B cell (primary cell): ENCODE measurements at regions not wholly inside any gene's neighbourhood (a gene's known extent, or its start where the extent isn't known, plus 50 kb on each side); places are given as distances from the start of the nearest gene placed in this dataset.

Source experiments
- ATAC-seq: fragments of 200-7000 bp; cut with Tn5 transposase; one replicate; pipeline ENCODE4 v1.10.0; 2021; ENCODE audit warnings: low read depth, mild to moderate bottlenecking, moderate number of reproducible peaks, moderate library complexity
- CTCF ChIA-PET: fragments of 350-600 bp; sonication (Branson Sonifier 250); formaldehyde crosslinking; loops from one replicate; lab custom pipeline; 2021; ENCODE audit warnings: antibody characterized with exemption, inconsistent platforms; lab: Charles Lee
- POLR2A ChIA-PET: fragments of 350-600 bp; sonication (Branson Sonifier 250); formaldehyde crosslinking; loops from one replicate; lab custom pipeline; 2021; ENCODE audit warnings: antibody characterized with exemption; lab: Charles Lee
- DNase-seq: peaks from one replicate; pipeline ENCODE4 v3.0.0; 2013
- H2AFZ ChIP-seq: 2 replicates; pipeline ENCODE4 v1.6.1; 2012; ENCODE audit warnings: mild to moderate bottlenecking, low read depth, low read length; ENCODE audit not compliant: insufficient read depth, poor library complexity, severe bottlenecking
- H3K27ac ChIP-seq, 2 donors: 1 replicate in 1 of 2; 2 replicates in 1 of 2; pipeline ENCODE4 v1.5.1; 2012 to 2013; ENCODE audit warnings: low read length in 2 of 2, mild to moderate bottlenecking in 2 of 2, moderate library complexity in 1 of 2
- H3K27me3 ChIP-seq, 4 experiments: fragments of 200-600 bp in 1 of 4; sonication (generic) in 1 of 4; replicated peaks in 1 of 4; 1 replicate in 2 of 4; 2 replicates in 2 of 4; pipeline versions ENCODE4 v1.6.1 to v1.7.0; 2013 to 2016; ENCODE audit warnings: low read length in 3 of 4, mild to moderate bottlenecking in 2 of 4, mixed read lengths in 1 of 4, moderate library complexity in 1 of 4; ENCODE audit not compliant: insufficient read depth in 4 of 4, control insufficient read depth in 3 of 4; ENCODE audit errors: control extremely low read depth in 1 of 4
- H3K36me3 ChIP-seq, 2 experiments: replicated peaks in 1 of 2; 1 replicate in 1 of 2; 2 replicates in 1 of 2; pipeline versions ENCODE4 v1.6.1 to v1.7.1; 2013; ENCODE audit warnings: low read length in 1 of 2; ENCODE audit not compliant: insufficient read depth in 2 of 2, control insufficient read depth in 1 of 2; ENCODE audit errors: control extremely low read depth in 1 of 2, extremely low read depth in 1 of 2
- H3K4me1 ChIP-seq, 2 donors: fragments of 200-600 bp in 1 of 2; sonication (generic) in 1 of 2; 1 replicate in 1 of 2; 2 replicates in 1 of 2; pipeline versions ENCODE4 v1.5.1 to v1.6.1; 2013 to 2017; ENCODE audit warnings: low read length in 2 of 2; ENCODE audit not compliant: control insufficient read depth in 2 of 2, insufficient read depth in 2 of 2
- H3K4me2 ChIP-seq: replicated peaks from 2 replicates; pipeline ENCODE3; 2012; ENCODE audit warnings: mild to moderate bottlenecking, low read depth, low read length; ENCODE audit not compliant: poor library complexity, severe bottlenecking
- H3K4me3 ChIP-seq, 5 experiments: fragments of 200-600 bp in 1 of 5; sonication (generic) in 1 of 5; 1 replicate in 3 of 5; 2 replicates in 2 of 5; pipeline versions ENCODE4 v1.5.1 to v1.7.0; 2011 to 2016; ENCODE audit warnings: low read length in 4 of 5, mild to moderate bottlenecking in 4 of 5, low read depth in 2 of 5, control low read depth in 1 of 5, moderate library complexity in 1 of 5; ENCODE audit not compliant: insufficient read depth in 1 of 5; ENCODE audit errors: control extremely low read depth in 1 of 5, extremely low read depth in 1 of 5
- H3K79me2 ChIP-seq: fragments of 200-600 bp; sonication (generic); one replicate; pipeline ENCODE4 v1.6.0; 2016; ENCODE audit warnings: low read length; ENCODE audit not compliant: control insufficient read depth, insufficient read depth
- H3K9ac ChIP-seq: fragments of 200-600 bp; sonication (generic); 2 replicates; pipeline ENCODE4 v1.6.1; 2017; ENCODE audit warnings: mild to moderate bottlenecking, low read length, moderate library complexity
- H3K9me3 ChIP-seq, 3 donors: one replicate each; pipeline versions ENCODE4 v1.6.1 to v1.7.1; 2013; ENCODE audit warnings: low read length in 2 of 3; ENCODE audit not compliant: control insufficient read depth in 2 of 3, insufficient read depth in 1 of 3; ENCODE audit errors: control extremely low read depth in 1 of 3
- H4K20me1 ChIP-seq: 2 replicates; pipeline ENCODE4 v1.6.0; 2012; ENCODE audit warnings: mild to moderate bottlenecking, low read length; ENCODE audit not compliant: insufficient read depth, control insufficient read depth, poor library complexity, severe bottlenecking
- H3K27ac Mint-ChIP-seq: one replicate; pipeline ENCODE4 v1.8.0; 2021; ENCODE audit warnings: mixed read lengths
- H3K27me3 Mint-ChIP-seq: one replicate; pipeline ENCODE4 v1.8.0; 2021; ENCODE audit warnings: mixed read lengths
- H3K4me1 Mint-ChIP-seq: one replicate; pipeline ENCODE4 v1.8.0; 2021; ENCODE audit warnings: mixed read lengths
- H3K4me3 Mint-ChIP-seq: one replicate; pipeline ENCODE4 v1.8.0; 2021; ENCODE audit warnings: mixed read lengths
- H3K9me3 Mint-ChIP-seq: one replicate; pipeline ENCODE4 v1.8.0; 2022; ENCODE audit warnings: mixed read lengths; ENCODE audit not compliant: insufficient read depth
- EZH2 ChIP-seq: IDR thresholded peaks from 2 replicates; pipeline ENCODE4 v1.6.1; 2012; ENCODE audit warnings: borderline replicate concordance, low read depth, mild to moderate bottlenecking, moderate library complexity, low read length; ENCODE audit not compliant: insufficient read depth, poor library complexity, severe bottlenecking
- WGBS: methylation state at CpG from one replicate; pipeline ENCODE4 v1.1.5; 2013; ENCODE audit warnings: missing lambda C conversion rate; ENCODE audit not compliant: insufficient coverage; 5-methylcytosine and 5-hydroxymethylcytosine counted together
- intact Hi-C: fragments of 100-400 bp; cut with micrococcal nuclease; formaldehyde crosslinking; loops from one replicate; pipeline ENCODE4 v1.10.0; 2022
- TF ChIP-seq, protein P1 (sequence below): fragments of 200-600 bp; IDR thresholded peaks from one replicate; pipeline ENCODE4 v1.8.0; 2022; ENCODE audit warnings: antibody characterized with exemption, mild to moderate bottlenecking

DNA sequence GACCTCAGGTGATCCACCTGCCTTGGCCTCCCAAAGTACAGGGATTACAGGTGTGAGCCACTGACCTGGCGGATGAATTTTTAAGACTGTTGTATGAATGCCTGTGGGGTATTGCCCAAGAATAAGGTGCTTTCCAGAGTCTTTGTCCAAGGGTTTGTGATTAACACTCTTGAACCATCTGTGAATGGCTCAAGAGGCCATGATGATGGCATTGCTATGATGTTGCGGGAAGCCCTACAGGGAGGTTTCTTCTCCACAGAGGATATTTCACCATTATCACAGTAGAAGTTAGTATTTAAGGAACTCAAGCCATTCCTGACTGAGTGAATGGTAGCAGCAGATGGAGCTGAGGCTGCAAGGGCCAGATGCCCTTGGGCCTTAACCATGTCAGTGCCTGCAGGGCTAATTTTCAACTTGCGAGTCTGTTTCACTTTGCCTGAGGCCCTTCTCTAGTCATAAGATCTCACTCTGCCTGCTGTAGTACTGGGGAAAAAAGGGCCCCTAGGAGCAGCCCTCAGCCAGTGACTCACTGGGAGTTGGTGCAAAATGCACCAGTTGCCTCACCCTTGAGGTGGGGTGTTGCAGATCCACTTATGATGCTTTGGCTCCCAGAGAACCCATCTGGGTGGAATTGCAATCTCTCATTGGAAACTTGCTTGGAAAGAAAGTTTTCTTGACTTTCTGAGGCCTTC lies 108.6 kb upstream of the FLRT2 start:
- no peak overlapping the region for H3K4me2 ChIP-seq
- H3K4me1 ChIP-seq = no peaks in the 10 kb centered on the region
- ATAC-seq = no peak
- Mint-ChIP-seq H3K27me3 (no peaks in the 10 kb centered on the region), H3K27ac (no peak overlapping the region), H3K4me1 (no peaks in the 10 kb centered on the region), H3K4me3 (no peak overlapping the region), H3K9me3 (peaks cover 4% of the 10 kb centered on the region)
- no peak for TF ChIP-seq EZH2
- TF ChIP-seq, protein P1, sequence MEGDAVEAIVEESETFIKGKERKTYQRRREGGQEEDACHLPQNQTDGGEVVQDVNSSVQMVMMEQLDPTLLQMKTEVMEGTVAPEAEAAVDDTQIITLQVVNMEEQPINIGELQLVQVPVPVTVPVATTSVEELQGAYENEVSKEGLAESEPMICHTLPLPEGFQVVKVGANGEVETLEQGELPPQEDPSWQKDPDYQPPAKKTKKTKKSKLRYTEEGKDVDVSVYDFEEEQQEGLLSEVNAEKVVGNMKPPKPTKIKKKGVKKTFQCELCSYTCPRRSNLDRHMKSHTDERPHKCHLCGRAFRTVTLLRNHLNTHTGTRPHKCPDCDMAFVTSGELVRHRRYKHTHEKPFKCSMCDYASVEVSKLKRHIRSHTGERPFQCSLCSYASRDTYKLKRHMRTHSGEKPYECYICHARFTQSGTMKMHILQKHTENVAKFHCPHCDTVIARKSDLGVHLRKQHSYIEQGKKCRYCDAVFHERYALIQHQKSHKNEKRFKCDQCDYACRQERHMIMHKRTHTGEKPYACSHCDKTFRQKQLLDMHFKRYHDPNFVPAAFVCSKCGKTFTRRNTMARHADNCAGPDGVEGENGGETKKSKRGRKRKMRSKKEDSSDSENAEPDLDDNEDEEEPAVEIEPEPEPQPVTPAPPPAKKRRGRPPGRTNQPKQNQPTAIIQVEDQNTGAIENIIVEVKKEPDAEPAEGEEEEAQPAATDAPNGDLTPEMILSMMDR = no peak
- intact Hi-C loops = no loop called here
- H2AFZ ChIP-seq = no peak overlapping the region
- H4K20me1 ChIP-seq = no peaks in the 10 kb centered on the region
- H3K79me2 ChIP-seq = no peaks in the 10 kb centered on the region
- H3K4me3 ChIP-seq = no peak overlapping the region
- no peak for DNase-seq
- ChIA-PET POLR2A (no interaction called here), CTCF (no interaction called here)
- H3K9me3 ChIP-seq = peaks cover 0 to 4% (median 0%) of the 10 kb centered on the region in 3 donors
- H3K27ac ChIP-seq = no peak overlapping the region
- WGBS = 100% methylated on average over 2 of the region's 3 CpGs
- H3K27me3 ChIP-seq = no peaks in the 10 kb centered on the region
- H3K36me3 ChIP-seq = no peaks in the 10 kb centered on the region
- no peak overlapping the region for H3K9ac ChIP-seq

DNA sequence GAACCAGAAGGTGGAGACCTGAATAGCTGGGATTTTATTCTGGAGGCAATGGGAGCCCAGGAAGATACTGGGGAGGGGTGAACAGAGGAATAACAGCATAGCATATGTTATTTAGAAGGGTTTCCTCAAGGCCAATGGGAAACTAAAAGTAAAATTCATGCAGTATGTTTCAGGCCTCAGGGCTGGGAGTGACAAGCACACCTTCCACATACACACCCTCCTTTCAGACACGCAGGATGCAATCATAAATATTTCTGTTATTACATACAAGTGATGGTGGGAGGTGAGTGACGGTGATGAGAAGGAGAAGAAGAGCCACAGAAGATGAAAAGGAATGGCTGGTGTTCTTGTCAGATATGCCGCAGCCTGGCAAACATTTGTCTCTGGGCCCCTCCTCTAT lies 106.1 kb upstream of the FLRT2 start:
- Histone ChIP-seq H3K4me1 (no peaks in the 10 kb centered on the region), H2AFZ (no peak overlapping the region), H4K20me1 (no peaks in the 10 kb centered on the region), H3K4me3 (no peak overlapping the region), H3K27me3 (no peaks in the 10 kb centered on the region), H3K79me2 (no peaks in the 10 kb centered on the region), H3K36me3 (no peaks in the 10 kb centered on the region), H3K9ac (no peak overlapping the region), H3K27ac (no peak overlapping the region), H3K4me2 (no peak overlapping the region), H3K9me3 (peaks cover 0 to 4% (median 0%) of the 10 kb centered on the region in 3 donors)
- intact Hi-C loops = no loop called here
- TF ChIP-seq EZH2 = no peak
- TF ChIP-seq, protein P1 = no peak
- DNase-seq = no peak
- no peaks in the 10 kb centered on the region for H3K4me1 Mint-ChIP-seq
- WGBS = no CpG with 5 or more reads among the region's 3 CpGs
- CTCF ChIA-PET = no interaction called here
- no peaks in the 10 kb centered on the region for H3K27me3 Mint-ChIP-seq
- POLR2A ChIA-PET = no interaction called here
- no peak for ATAC-seq
- no peak overlapping the region for H3K27ac Mint-ChIP-seq
- H3K4me3 Mint-ChIP-seq = no peak overlapping the region
- peaks cover 4% of the 10 kb centered on the region for H3K9me3 Mint-ChIP-seq
